ENCODE measurements at regions not wholly inside any gene's neighbourhood (a gene's known extent, or its start where the extent isn't known, plus 50 kb on each side); places are given as distances from the start of the nearest gene placed in this dataset.

- no peak for DNase-seq
Measured at GRCh38 chr7:33661430-33662160, 243.7 kb upstream of the BMPER start.

- no peak for DNase-seq
Measured at GRCh38 chr7:33666531-33666930, 238.8 kb upstream of the BMPER start.

- no peak for DNase-seq
Measured at GRCh38 chr7:33667196-33667595, 238.1 kb upstream of the BMPER start.

GRCh38 chr7:33669251-33669670 lies 236.1 kb upstream of the BMPER start:
- no peak for DNase-seq

GRCh38 chr7:33671531-33672262 lies 233.6 kb upstream of the BMPER start:
- DNase-seq = no peak

GRCh38 chr7:33673029-33673700 lies 232.2 kb upstream of the BMPER start:
- DNase-seq = no peak

- no peak for DNase-seq
Measured at GRCh38 chr7:33674804-33675411, 230.4 kb upstream of the BMPER start.

- DNase-seq = peak in 2 of 4 experiments; percentile 10 to 27
Measured at GRCh38 chr7:33677556-33677955, 227.8 kb upstream of the BMPER start.

GRCh38 chr7:33678569-33679335 lies 226.6 kb upstream of the BMPER start:
- DNase-seq = no peak

GRCh38 chr7:33680682-33681081 lies 224.7 kb upstream of the BMPER start:
- no peak for DNase-seq

GRCh38 chr7:33685503-33685902 lies 219.8 kb upstream of the BMPER start:
- no peak for DNase-seq

- DNase-seq = no peak
Measured at GRCh38 chr7:33685981-33686683, 219.2 kb upstream of the BMPER start.

GRCh38 chr7:33687625-33688024 lies 217.7 kb upstream of the BMPER start:
- DNase-seq = no peak

- no peak for DNase-seq
Measured at GRCh38 chr7:33691180-33691579, 214.2 kb upstream of the BMPER start.

GRCh38 chr7:33692956-33693355 lies 212.4 kb upstream of the BMPER start:
- DNase-seq = no peak

- no peak for DNase-seq
Measured at GRCh38 chr7:33694006-33694405, 211.3 kb upstream of the BMPER start.

- DNase-seq = no peak
Measured at GRCh38 chr7:33697616-33698015, 207.7 kb upstream of the BMPER start.

GRCh38 chr7:33698041-33698440 lies 207.3 kb upstream of the BMPER start:
- DNase-seq = no peak

- DNase-seq = no peak
Measured at GRCh38 chr7:33698692-33699128, 206.6 kb upstream of the BMPER start.

GRCh38 chr7:33700001-33700899 lies 205.1 kb upstream of the BMPER start:
- DNase-seq = no peak

Data from suppressor macrophage (primary cell).